HG02610 (cell line): ENCODE measurements at regions not wholly inside any gene's neighbourhood (a gene's known extent, or its start where the extent isn't known, plus 50 kb on each side); places are given as distances from the start of the nearest gene placed in this dataset.

Experiments
- ATAC-seq: cut with Tn5 transposase; IDR thresholded peaks from one replicate; pipeline ENCODE4 v1.9.1; 2021; ENCODE audit warnings: mild to moderate bottlenecking, moderate library complexity; ENCODE audit not compliant: unreplicated experiment

DNA sequence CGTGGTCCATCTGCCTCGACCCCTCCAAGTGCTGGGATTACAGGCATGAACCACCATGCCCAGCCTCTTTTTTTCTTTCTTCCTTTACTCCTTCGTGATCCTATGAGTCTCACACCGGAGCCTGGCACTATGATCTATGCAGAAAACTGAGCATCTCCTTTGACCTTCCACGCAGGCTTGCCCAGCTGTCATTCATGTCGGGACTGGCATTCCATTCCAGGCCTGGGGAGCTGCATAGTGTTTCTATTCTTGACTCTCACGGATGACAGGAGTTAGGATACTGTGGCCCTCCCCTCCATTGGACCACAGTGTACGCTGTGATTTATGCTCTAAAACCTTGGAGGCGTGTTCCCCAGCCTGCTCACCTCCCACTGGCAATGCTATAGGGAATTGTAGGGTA, 611.8 kb downstream of the BRD1 start:
- ATAC-seq = no peak

DNA sequence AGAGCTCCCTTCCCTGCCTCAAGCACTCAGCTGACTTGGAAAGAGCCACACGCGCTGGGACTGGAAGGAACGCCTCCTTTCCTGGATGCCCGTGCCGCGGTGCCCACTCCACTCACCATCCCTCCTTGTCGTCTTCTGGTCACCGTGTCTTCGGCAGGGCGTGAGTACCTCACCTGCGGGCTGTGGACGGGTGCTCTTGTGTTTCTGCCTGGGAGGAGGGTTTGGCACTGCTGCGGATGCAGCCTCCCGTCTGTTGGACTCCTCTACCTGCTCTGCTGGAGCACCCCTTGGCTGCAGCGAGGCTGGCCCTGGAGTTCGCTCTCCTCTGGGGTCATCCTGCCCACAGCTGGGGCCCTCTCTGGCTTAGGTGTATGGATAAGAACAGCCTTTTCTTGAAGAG, 612.7 kb downstream of the BRD1 start:
- ATAC-seq = no peak

DNA sequence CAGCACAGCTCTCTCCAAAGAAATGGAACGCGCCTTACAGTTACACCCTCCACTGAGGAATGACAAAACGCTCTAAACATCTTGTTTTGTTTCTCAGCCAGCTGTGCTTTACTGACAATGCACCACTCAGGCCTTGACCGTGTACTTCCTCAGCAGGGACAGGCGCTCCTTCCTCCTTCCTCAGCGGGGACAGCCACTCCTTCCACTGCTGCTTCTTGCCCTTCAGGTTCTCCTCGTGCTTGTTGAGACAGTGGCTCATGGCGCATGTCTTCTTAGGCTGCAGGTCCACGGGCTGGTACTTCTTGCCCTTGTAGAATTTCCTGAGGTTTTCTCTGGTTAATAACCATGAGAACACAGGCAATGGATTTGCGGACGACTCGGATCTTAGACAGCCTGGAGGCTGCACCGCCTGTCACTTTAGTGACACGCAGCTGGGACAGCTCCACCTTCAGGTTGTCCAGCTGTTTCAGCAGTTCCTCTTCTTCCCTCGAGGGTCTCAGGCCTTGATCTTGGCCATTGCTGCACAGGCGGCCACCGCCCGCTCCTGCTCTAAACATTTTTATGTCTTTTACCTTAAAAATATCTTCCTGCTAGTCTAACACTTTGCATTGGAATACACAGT, 613.8 kb downstream of the BRD1 start:
- no peak for ATAC-seq

DNA sequence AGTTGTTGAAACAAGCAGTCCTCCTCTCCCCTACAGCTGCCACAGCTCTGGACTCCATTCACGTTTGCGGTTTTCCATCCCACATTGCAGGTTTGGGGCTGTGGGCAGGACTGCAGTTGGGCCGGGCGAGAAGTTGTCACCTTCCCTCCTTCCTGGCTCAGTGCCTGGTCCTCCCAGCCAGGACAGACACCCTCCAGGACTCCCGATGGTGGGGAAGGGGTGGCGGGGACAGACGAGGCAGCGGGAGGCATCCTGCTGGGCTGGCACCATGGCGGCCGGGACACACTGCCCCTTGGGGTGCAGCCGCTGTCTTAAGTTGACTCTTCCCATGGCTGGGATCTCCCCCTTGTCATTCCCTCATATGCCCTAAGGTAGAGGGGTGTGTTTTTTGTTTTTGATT, 615.2 kb downstream of the BRD1 start:
- ATAC-seq = no peak

DNA sequence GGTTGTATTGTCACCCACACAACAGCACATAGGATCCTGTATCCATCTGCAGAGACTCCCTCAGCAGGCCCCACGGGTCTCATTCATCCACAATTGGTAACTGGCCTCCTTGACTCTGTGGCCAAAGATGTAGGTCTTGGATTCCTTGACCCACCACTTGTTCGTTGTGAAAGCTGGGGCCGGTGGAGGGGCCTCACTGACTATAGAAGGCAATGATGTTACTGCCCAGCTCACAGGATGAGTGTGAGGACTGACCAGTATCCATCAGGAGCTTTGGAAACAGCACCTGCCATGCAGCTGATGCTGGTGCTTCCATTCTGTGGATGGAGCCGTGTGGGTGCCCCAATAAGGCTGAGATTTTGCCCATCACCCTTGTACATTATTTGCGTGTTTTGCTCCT, 615.7 kb downstream of the BRD1 start:
- ATAC-seq = no peak

DNA sequence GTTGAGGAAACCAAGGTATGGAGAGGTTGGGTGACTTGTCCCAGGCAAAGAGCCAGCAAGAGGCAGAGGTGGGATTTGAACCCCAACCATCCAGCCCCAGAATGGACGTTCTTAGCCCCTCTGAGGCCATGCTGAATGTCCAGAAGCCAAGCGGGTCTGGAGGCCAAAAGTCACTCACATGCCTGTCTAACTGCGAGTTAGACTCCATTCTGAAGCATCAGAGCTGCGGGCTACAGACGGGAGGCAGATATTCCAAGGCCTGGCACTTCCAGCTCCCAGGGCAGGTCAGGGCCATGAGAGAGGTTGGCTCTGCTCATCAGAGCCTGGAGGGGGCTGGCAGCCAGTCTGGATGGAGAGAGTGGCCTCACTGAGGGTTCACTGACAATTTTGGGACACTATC, 616.5 kb downstream of the BRD1 start:
- no peak for ATAC-seq

DNA sequence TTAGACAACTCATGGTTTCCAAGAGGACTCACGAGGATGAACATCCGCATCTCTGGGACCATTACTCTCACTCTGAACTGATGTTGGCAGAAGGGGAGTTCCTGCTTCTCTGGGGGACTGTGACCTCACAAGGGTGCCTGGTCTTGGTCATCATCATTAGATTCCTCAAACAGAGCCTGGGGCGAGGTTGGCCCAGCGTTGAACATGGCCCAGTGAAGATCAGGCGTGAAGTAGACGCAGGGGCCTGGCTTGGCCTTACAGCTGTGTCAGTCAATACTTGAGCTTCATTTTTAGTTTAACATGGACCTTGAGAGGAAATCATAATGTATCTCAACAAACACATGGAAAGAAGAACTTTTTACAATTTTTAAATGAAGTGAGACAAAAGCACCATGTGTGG, 617.1 kb downstream of the BRD1 start:
- ATAC-seq = no peak

DNA sequence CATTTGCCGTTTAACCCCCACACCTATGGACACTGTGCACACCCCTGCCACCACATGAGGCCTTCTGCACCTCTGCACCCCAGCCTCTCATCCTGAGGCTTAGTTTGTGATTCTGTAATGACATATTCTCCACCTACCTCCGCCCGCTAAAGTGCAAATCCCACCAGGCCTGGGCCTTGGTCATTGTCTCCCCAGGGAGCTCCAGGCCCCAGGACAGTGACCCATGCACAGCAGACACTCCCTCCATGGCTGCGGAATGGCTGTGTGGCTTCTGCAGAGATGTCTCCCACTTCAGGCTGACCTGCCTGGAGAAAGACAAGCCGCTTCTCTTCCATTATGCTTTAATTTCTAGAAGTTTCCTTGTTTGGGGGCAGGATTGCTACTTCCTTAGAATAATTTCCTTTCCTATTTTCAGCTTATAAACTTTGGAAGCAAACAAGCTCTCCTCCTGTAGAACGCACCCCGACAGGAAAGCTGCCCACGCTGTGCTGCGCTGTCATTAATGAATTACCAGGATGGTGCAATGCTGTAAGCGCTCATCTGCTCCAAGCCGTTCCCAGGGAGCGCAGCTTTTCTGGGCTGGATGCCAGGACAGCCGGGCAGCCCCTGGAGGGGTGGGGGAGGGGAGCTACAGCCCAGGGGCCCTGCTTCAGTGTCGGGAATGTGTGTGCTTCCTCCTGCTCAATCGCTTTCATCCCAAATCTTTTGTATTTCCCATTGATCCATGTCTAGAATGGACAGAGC, 618.0 kb downstream of the BRD1 start:
- no peak for ATAC-seq

DNA sequence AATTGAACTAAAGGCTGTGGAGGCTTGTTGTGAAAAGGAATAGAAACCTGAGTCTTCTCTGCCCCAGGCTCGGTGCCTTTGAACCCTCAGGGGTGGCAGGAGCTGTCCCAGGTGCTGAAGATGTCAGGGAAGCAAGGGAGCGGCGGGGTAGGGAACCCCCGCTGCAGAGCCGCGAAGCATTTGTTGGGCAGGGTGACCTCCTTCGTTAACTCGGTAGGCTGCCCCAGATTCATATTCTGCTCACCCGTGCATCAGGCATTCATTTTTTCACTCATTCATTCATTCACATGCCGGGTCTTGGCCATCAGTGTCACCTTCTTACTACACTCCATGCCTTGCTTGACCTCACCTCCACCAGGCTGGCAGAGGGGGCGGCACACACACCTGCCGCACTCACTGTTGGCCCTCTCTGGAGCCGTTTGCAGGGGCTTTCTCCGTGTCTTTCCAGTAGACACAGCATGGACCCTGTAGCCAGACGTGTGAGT, 618.9 kb downstream of the BRD1 start:
- ATAC-seq = no peak

DNA sequence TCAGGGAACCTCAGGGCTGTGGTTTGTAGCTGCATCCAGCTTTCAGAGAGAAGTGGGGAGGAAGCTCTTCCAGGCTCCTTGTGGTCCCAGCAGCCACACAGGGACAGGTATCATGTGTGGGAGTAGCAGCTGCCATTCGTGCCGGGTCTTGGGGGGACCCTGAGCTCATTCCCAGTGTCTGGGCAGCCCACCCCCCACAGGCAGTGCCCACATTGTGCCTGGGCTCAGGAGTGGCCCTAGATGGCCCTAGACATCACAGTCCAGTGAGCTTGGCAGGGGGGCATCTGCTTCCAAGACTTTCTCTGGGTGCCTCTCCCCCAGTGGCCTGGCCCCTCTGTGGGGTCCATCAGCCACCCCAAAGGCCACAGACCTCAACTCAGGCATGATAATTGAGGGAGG, 619.7 kb downstream of the BRD1 start:
- no peak for ATAC-seq

DNA sequence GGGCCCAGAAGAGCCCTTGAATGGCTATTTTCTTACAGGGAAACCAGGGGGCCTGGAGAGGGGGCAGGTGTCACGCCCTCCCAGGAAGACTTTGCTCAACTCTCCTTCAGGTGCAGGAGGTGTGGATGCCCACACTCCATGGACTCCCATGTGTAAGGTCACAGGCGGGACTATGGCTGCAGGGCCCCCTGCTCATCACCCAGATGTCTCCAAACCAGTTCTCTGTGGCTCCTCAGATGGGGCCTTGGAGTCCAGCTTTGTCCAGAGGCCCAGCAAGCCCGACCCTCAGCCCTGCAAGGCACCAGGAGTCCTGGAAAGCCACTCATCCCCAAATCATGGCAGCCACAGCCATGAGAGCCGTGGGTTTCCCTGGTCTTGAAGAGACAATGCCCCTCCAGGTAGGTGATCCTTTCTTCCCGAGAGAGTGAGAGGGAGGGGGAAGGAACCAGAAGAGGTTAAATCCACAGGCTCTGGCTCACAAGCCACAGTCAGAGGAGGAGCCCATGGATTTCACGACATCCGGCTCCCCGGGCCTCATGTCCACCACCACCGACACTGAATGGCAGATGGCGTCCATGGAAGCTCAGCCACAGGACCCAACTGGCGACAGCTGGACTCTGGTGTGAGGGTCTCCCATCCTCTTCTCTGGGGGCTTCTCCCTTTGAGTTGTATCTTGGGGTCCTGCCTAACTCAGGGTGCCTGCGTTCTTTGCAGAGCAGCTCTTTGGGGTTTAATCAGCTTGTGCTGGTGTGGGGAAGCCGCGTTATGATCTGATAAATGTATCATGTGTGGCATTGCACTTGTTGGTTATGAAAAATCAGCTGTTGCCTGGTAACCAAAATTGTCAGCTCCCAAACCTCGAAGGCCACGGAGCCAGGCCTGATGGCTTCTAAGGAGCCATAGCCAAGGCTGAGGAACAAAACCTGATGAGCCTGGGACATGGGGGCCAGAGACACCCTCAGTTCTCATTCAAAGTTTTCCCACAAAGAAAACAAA, 620.4 kb downstream of the BRD1 start:
- ATAC-seq = no peak

DNA sequence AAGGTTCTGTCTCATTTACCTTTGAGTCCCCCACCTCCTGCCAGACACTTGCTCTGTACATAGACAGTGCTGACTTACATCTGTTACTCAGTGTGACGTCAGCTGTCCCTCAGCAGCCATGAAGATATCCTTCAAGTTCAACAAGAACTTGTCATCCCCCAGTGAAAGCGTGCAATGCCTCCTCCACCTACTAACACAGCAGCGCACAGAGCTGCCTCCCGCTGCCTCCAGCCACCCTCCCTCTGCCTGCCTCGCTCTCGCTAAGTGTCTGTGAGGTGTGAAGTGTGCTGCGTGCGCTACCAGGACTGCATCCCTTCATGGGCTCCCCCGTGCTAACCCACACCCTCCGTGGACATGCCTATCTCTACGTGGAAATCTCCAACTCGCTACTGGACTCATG, 621.4 kb downstream of the BRD1 start:
- no peak for ATAC-seq

DNA sequence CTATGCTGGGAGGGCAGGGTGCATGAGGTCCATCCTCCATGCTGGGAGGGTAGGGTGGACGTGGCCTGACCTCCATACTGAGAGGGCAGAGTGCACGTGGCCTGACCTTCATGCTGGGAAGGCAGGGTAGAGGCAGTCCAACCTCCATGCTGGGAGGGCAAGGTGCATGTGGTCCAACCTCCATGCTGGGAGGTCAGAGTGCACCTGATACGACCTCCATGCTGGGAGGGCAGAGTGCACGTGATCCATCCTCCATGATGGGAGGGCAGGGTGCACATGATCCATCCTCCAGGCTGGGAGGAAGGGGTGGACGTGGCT, 622.2 kb downstream of the BRD1 start:
- ATAC-seq = no peak

DNA sequence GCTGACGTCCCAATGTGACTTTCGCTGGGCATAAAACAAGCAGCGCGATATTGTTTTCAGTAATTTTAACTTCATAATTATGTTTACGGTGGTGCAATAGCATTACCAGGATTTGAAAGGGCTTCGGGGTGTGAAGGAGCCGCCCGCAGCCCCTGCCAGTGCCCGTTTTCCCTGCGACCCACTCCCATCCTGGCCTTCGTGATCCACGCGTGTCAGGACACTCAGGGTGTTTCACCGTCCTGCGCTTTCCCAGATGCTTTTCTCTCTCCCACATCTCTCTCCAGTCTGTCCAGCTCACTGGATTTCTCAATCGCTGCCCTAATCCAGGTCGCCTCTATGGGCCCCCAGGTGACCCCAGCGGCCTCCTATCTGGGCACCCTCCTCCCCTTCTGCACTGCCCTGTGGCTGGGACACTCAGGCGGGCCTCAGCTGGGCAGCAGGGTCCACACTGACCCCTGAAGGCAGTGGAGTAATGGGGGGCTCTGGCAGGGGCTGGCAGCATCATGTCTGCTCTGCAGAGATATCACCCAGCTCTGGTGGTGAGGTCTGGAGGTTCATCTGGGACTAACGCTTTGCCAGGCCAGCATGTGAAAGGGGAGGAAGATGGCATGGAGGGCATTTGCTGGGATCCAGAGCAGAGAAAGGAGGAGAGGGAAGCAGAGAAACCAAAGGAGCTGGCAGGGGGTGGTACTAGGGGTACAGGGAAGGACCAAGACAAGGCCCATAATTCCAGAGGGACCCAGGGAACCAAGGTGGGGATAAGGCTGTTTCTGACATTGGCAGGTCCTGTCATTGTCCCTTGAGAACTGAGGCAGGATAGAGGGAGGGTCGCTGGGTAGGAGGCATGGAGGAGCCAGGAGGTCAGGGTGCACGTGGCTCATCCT, 622.8 kb downstream of the BRD1 start:
- no peak for ATAC-seq

DNA sequence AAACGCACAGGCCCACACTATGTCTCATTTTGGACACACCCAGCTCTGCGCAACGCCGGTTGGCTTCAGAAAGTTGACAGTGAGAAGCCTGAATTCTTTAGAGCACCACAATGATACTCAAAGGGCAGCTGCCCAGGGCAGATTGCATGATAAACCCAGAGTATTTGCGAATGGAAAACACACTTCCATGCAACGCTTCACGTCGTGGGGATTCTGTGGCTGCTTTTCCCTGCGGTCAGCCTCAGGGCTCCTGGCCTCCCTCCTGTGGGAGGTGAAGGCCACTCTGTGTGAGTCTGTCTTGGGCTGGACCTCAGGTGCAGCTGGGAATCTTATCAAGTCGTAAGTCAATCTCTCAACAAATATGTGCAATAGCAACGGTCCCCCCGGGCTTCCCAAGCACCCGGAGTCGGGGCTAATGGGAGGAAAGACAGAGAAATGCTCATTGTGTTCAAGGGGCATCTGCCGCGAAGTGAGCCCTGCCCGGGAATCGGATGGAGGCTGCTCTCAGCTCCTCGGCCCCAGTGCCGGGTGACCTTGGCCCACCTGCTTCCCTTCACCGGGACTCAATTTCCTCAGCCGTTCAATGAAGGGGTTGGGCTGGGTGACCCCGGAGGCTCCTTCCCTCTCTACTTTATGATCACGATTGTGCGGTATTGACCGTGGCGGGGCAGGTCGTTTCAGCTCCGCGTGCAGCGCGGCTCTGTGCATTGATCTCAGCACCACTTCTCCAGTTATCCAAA, 623.6 kb downstream of the BRD1 start:
- no peak for ATAC-seq

DNA sequence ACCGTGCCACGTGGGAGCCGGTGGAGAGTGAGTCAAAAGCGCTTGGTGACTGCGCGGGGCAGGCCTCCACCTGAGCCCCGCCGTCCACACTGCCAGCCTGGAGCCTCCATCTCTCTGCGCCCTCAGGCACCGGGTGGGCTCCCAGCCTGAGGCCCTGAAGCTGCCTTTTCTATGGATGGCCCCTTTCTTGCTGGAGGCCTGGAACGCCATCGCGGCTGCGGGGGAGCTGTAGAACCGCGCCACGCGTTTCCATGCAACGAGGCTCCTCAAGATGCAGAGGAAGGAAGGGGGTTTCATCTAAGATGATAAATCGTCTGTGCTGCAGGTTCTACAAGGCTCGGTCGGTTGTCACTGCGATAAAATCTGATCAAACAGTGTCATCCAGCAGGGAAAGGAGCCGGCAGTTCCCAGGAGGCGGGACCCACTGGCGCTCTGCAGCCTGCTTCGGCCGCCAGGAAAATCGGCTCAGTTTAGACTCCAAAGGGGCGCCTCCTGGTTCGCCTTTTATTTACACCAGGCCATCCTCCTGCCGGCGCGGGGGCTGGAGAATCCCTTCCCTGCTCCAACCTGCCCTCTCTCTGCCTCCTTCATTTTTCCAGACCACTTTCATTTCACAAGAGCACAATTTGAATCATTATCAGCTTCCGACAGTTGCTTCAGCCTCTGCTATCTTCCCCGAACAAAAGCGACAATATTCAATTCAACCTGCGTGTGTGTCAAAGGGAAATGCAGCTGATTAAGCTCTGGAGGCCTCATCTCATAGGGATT, 624.4 kb downstream of the BRD1 start:
- no peak for ATAC-seq

DNA sequence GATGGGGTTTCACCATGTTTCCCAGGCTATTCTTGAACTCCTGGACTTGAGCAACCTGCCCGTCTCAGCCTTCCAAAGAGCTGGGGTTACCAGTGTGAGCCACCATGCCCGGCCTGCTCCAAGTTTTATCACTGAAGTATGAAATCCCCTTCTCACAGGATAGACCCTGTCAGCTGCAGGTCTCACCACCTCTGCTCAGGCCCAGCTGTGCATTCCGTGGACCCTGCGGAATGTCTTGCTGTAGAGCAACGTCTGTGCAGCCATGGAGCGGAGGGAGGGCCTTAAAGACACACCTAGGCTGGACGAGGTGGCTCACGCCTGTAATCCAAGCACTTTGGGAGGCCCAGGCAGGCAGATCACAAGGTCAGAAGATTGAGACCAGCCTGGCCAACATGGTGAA, 625.4 kb downstream of the BRD1 start:
- no peak for ATAC-seq

DNA sequence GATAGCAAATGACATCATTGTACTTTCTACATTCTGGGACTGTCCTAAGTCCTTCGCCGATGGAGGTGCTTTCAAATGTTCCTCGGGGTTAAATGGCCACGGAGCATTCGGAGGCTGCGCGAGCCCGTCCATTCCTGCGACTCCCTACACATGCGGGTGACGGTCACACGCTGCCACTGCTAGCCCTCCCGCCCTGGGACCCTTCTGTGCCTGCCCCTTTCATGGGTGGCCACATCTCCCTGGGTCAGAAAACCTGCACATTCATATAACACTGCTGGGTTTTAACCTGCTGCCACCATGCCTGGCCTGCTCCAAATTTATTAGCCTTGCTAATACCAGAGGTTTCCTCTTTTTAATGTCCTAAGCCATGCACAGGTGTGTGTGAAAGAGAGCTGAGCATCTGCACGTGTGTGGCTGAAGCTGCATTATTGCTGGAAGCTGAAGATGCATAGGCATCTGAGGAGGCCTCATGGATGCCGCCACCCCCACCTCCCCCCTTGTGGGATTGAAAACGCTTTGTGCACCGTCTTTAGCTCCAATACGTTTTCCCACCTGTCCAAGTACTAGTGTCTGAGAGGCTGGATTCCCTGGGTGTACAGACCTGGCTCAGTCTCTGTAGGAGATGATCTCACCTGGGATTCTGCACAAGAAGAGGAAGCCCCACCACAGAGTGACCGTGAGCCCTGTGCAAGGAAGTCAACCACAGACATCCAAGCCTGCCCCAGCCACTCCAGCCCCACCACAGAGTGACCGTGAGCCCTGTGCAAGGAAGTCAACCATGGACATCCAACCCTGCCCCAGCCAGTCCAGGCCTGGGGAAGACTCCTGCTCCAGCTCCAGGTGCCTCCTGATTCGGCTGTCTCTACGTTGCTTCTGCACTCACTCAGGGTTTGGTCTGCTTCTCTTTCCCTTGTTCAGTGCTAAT, 626.4 kb downstream of the BRD1 start:
- ATAC-seq = no peak
